SKM-1 (cell line): ENCODE measurements at regions not wholly inside any gene's neighbourhood (a gene's known extent, or its start where the extent isn't known, plus 50 kb on each side); places are given as distances from the start of the nearest gene placed in this dataset.

ENCODE experiments used
- DNase-seq: peaks from one replicate; lab custom pipeline; 2025; ENCODE audit not compliant: unreplicated experiment; lab: John Stamatoyannopoulos, UW

DNA sequence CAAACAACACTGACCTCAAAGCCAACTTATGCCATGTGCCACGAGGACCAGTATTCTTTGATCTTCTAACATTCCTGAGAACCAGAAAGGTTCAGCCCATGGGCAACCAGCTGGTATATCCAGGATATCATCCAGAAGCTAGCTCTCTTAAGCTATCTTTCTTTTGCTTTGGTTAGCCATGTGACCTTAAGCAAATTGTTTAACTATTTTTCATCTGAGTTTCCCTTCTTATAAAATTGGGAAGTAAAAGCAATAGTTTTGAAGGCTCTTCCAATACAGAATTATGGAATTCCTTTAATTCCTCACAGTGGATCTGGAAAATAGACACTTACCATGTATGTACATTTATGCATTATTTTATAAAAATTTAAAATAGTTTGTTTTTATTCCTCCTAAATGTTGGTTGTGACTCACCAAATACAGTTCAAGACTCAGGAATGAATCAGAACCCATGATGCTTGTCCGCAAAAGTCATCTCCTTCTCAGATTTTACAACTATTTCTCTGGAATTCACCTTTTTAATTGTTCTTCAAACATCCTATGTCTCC is 435.7 kb downstream of the ZEB2 start:
- no peak for DNase-seq

DNA sequence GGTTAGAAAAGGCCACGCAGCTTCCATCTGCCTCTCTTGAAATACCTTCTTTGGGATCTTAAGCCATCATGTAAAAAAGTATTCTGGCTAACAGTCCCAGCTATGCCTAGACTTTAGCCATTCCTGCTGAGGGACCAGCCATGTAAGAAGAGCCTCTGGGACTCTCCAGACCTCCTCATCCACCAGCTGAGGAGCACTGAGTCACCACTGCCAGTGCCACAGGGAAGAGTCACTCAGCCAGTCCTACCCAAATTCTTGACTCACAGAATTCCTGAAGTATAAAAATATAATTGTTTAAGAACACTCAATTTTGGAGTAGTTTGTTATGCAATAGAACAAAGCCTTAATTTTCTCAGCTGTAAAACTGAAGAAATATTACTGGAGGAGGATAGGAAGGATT is 436.7 kb downstream of the ZEB2 start:
- DNase-seq: no peak

DNA sequence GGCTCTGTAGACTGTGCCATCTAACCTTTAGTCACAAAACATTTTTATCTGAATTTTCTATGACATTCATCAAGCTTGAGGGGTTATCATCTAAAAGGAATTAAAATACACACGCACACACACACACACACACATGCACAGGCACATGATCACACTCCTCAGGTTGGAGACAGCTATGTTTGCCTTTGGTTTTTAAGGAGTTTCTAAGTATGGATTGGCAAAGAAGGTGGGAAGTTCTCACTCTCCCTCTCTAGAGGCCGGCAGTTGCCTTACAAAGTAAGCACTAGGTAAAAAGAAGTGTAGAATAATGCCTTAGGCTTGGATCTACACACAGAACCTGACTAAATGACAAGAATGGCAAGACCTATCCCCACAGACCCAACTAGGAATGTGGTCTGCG is 437.1 kb downstream of the ZEB2 start:
- no peak for DNase-seq

DNA sequence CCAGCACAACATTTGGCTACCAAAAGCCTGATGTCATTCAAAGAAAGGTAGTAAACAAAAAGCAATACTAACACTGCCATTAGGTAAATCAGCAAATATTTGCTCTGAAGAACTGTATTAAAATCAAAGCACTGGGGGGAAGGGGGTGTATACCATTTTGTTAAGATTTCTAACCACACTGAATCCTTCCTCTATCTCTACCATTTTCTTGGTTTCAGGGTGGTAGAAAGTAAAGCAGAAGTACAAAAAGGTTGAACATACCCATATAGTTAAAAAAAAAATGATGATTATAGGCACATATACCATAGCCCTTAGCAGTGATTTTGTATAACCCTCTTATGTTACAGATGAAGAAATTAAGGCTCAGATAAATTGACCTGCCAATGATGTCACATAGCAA is 437.6 kb downstream of the ZEB2 start:
- no peak for DNase-seq

DNA sequence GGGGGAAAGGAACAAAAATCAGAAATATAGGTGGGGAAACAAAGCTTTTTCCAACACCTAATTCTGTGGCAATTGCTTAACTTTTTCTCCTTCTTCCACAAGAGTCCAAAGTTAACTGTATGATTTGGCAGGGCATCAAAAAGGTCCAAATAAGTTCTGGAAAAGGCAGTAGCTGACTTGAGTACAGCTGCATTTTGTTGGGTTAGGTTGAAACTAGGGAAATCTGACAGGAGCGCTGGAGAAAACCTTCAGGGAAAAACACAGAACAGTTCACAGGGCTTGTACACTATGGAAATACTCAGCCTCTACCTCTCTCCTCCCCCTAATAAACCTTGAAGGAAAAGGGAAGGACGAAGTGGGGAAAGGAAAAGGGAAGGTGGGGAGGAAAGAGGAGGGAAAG is 438.6 kb downstream of the ZEB2 start:
- no peak for DNase-seq

DNA sequence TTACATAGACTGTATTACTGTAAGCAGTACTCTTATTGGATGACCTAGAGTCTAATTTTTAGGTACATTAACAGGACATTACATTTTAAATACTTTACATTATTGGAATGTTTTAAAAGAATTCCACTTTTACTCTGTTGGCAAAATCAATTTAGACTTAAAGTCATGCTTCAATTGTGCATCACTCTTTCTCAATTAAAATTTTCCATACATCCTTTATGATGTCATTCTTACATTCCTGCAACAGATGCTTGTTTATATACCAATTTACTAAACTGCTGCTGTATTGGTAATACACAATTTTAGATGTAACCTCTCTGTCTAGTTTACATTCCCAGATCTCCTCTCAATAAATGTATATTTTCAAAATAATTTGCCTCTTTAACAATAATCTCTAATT is 440.1 kb downstream of the ZEB2 start:
- DNase-seq: no peak

DNA sequence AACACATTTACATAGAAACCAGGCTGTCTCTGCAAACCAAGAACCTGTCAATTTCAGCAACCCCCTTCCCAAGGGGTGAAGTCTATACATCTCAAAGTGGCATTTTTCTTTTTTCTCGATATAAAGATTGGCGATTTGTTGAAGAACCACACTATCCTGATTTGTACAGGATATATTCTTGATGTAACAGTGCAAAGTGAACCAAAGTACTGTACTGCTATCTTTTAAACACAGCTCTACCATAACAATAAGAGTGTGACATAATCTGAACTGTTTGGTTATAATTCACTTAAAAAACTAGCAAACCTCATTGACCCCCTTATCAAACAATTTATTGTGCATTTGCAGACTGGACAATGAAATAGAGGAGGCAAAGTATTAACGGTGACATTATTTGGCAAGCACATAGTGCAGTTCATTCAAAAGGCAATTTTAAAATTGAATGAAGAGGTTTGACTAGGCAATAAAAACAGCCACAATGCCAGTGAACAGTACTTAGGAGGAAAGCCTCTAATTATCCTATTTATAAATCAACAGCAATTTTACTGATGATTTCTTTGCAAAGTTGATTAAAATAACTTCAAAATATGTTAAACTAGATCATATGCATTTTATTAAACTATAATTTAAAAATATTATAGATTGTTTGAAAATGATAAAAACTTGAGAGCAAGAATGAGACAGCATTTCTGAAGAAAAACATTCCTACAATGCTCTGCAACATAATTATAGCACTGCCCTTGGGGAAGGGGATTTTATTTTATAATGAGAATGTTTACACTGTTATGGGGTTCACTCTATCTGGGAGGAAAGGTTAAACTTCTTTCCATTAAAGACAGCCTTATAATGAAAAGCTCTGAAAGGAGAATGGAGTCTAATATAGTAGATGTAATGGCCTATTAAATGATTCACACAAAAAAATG is 440.9 kb downstream of the ZEB2 start:
- DNase-seq: no peak

DNA sequence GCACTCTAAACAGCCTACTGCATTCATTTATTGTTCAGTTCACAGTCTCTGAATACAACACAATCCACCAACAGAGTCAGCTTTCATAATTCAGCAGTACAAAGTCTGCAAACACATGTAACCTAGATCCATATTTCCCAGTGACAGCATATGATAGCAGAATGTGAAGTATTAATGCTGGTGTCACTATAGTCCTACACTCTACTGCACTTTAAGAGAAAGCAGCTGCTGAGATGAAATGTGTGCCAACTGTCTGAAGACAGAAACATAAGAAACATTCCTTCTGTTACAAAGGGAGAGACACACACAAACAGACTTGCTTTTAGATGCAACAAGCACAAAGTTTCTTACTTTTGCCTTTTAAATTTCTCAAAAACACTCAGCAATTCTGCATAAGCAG is 441.8 kb downstream of the ZEB2 start:
- DNase-seq: no peak

DNA sequence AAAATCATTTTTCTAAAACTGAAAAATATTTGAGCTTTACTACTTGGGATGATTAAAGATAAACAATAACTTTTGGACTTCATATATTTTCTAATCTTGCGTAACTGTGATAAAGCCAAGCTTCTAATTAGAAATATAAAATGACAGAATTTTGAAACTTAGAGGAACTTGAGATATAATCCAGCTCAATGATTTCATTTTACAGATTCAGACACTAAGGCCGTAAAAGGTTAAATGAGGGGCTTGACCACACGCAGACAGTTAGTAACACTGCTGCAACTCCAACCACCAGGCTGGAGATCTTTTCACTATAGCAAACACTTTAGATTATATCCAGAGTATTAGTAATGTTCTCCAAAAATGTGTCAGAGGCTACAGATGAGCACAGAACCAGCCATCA is 445.5 kb downstream of the ZEB2 start:
- DNase-seq: no peak

DNA sequence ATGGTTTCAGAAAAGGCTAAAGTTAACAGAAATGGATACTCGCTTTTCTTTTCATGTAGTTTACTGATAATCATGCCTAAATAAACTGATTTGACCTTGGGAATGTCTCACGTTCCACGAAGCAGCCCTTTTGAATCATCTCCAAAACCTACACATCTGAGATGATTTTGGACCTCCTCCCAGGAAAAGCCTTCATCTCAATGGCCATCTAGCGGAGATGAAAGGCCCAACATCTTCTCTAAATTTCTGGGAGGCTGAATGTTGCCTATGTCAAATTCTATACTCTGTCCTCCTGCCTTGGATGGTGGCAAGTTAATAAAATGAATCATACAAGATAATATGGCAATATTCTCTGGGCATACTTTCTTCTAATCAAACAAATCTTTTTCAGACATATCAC is 448.5 kb downstream of the ZEB2 start:
- no peak for DNase-seq

DNA sequence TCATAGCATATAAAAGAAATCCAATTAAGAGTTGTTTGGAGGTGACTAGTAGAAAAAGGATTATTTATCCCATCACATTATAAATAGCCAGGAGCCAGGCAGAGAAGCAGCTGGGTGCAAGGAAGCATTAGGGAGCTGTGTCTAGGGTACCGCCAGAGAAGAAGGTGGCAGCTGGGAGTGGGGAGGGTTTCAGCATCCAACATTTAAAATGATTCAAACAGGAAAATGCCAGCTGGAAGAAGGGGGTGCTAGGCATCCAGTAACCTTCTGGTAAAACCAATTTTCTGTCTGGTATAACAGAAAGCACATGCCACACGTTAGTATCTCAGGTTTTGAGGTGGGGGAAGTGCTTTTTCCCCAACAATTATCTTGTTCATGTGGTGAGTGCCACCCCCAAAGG is 452.4 kb downstream of the ZEB2 start:
- no peak for DNase-seq

DNA sequence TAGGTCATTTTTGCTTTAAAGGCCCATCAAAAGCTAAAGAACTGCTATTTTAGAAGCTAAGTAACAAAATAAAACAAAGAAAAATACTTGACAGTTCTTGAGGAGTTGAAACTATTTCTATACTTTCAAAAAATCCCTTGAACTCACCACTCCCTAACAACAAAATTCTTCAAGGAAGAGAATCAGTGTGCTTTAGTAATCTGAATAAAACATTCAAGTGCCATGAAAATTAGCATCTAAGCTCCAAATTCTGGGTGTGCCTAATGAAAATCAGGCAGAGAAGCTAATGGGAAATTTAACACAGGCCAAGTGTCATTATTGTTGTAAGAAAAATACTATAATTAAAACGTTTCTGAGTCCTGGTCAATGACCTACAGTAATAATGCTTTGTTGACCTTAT is 456.3 kb downstream of the ZEB2 start:
- no peak for DNase-seq

DNA sequence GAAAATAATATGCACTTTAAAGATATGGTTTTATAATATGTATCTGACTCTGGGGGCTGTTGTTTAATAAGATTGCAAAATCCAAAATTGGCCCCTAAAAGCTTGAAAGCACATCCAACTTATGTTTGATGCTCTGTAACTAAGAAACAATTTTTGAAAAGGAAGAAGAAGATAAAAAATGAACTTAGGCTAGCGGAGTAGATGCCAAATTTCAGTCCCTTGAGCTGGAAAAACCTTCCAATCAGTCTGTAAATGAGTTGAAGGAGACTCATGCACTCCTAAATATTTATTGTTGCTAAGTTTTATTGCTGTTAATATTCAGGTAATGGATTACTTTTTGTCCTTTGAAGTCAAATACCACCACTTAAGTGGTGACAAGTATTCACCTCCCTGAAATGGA is 465.0 kb downstream of the ZEB2 start:
- no peak for DNase-seq

DNA sequence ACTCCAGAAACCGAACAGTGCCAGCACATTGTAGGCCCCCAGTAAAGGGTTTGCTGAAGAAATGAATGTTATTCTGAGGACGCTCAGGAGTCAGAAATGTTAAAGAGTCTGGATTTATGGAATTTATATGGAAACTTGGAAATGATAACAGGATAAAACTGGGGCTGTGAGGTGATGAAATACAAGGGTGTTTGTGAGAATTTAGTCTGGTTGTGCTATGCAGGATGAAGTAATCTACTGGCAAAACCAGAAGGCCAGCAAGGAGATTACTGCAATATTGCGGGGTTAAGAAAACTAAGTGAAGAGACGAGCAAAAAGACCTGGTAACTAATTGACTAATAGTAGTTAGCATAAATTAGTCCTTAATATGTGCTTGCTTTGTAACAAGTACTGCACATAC is 467.8 kb downstream of the ZEB2 start:
- DNase-seq: no peak

DNA sequence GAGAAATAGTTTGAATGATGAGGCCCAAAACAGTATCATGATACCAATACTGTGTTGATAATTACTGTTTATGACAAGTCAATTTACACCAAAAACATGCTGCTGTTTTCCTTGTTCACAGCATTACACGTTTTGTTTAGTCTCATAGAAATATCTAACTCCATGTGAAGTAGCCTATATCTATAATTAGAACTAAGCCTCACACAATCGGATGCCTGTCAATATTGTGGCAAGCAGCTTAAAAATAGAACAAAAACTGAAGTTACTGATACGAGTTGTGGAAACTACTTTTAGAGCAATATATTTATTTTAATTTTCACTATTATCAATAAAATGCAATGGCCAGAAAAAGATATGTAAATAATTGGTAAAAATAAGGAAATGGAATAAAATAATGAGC is 470.8 kb downstream of the ZEB2 start:
- DNase-seq: no peak

DNA sequence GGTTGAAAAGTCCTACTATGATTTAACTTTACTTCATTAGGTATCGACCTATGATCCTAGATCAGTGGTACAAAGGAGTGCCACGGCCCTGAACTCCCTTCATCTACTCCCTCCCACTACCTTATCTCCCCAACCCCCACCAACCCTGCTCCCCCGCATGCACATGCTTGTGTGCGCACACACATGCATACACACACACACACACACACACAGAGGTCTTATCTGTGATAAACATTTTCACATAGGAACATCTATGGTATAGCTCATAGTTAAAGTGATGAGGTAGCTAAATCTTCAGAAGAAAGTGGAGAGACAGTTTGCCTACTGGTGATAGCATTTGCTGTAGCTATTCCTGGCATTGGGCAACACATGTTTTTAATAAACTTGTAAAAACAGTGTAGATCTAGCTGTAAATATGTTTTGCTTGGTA is 471.3 kb downstream of the ZEB2 start:
- no peak for DNase-seq

DNA sequence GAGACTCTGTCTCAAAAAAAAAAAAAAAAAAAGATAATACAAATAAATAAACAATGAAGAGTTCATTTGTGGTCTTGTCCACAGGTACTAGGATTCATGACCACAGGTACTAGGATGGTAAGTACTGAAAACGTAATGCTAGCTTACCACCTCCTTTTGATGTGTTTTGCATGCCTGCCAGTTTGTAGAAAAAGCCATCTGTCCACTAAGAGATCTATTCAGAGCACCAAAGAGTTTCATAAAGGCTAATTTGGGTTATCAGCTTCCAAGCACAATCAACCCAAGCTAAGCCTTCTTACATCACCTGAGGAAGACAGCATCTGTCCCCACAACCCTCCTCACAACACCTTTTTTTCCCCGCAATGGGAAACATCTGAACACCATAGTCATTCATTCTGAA is 477.2 kb downstream of the ZEB2 start:
- DNase-seq: no peak

DNA sequence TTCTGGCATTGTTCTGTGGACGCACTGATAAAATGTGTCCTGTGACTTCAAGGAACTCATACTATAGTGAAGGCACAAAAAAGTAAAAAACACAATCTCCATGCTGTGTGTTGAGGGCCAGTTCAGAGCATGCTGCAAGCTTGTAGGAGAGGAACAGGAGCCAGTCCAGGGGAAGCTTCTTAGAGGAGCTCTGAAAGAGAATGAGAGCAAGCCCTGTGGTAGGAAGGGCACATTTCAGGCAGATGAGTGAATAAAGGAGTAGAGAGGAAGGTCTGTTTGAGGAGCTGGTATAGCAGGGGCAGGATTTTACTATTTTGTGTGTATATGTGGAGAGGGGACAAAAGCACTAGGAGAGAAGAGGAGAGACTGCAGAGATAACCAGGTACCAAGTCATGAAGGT is 478.3 kb downstream of the ZEB2 start:
- DNase-seq: no peak

DNA sequence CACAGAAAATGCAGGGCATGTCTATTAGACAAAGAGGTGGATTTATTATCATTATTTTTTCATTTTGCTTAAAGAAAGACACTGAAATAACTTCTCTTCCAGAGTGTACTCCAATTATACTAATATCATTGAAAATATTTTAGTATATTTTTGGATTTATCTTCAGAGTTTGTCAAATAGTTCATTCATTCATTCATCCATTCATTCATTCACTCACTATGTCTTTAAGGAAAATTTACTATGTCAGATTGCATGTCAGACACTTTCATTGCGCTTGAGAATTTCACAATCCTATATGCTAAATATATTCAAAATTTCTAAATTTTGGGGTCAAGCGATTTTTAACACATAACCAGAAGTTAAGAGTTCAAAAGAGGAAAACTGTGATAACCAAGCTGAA is 479.1 kb downstream of the ZEB2 start:
- no peak for DNase-seq

DNA sequence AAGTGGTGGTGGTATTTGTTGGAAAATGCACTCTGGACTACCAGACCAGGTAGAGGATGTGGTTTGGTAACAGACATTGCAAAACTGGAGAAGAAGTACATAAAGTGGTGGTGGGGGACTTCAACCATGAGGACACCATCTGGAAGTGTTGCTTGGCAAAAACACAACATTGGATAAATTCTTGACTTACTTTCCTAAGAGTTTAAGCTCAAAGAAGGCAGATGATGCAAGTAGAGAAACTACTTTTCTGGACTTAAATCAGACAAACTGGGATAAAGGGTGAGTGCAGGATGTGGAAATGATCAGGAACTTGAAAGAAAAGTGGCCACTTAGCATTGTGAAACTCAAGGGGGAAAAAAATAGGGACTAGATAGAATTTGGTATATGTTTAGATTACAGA is 487.4 kb downstream of the ZEB2 start:
- no peak for DNase-seq

DNA sequence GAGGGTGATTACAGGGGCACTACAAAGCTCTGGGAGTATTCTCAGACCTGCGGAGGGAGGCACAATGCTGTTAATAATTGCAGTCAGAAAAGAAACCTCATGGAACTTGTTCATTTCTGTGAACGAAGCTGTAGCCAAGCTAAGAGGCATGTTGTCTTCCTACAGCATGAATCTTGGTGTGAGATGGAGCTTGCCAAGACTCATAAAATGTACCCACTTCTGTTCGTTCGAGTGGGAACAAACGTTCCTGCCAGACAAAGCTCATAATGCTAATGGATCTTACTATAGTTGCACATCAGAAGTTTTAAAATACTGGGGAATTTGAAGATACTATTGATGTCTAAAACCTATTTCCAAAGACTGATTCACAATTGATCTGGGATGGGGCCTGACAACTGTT is 489.1 kb downstream of the ZEB2 start:
- DNase-seq: no peak

DNA sequence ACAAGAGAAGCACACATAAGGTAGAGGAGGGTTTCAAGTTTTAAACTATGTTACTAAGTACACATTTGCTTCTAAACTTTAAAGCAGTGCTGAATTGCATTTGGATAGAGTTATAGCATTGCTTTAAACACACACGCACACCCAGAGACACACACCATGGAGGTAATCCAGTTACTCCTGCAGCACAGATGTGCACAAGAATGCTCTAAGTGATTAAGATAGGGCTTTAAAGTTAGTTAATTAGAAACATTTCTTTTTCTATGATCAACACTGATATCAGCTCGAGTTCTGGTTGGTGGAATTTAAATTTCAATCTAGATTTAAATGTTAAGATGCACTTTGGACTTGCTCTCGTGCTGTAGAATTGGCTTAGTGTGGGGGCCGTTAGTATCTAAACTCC is 492.3 kb downstream of the ZEB2 start:
- DNase-seq: no peak

DNA sequence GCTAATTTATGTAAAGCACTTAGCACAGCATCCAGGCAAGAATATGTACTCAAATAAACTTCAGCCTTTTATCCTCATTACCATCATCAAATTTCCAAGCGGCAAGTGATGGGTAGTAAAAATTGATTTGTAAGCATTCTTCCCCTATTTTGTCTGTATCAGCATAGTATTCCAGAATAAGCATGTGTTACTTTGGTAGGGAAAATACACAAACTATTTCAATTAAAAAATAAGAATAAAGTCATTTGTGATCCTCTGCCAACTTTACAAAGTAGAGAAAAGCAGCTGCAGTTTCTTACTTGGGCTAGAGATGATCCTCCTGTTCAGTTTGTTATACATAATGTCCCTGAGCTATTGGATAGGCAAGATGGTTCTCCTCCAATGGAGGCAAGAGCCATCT is 493.2 kb downstream of the ZEB2 start:
- no peak for DNase-seq
